HCT116 (cell line): ENCODE measurements at regions not wholly inside any gene's neighbourhood (a gene's known extent, or its start where the extent isn't known, plus 50 kb on each side); places are given as distances from the start of the nearest gene placed in this dataset.

Experiments used
- EZH2 ChIP-seq: fragments of 200-600 bp; sonication (generic); IDR thresholded peaks from 2 replicates; pipeline ENCODE4 v1.6.1; 2017; ENCODE audit warnings: antibody characterized with exemption, mixed run types
- POLR2A ChIP-seq: IDR thresholded peaks from 2 replicates; pipeline ENCODE4 v1.7.0; 2011; ENCODE audit warnings: borderline replicate concordance; ENCODE audit not compliant: insufficient read depth, insufficient read length; ENCODE audit errors: extremely low read depth
- POLR2AphosphoS5 ChIP-seq: IDR thresholded peaks from 2 replicates; pipeline ENCODE4 v1.6.1; 2011; ENCODE audit warnings: mild to moderate bottlenecking, low read depth, low read length, moderate library complexity
- RAD21 ChIP-seq: IDR thresholded peaks from 2 replicates; pipeline ENCODE4 v1.6.1; 2012; ENCODE audit warnings: low read depth, mild to moderate bottlenecking
- TF ChIP-seq, protein P1 (sequence below), 3 experiments: fragments of 200-600 bp in 1 of 3; sonication (generic) in 1 of 3; IDR thresholded peaks in 2 of 3; conservative IDR thresholded peaks in 1 of 3; 2 replicates each; pipeline ENCODE4 v1.5.1; 2012 to 2017; ENCODE audit warnings: low read depth in 2 of 3, low read length in 2 of 3, antibody characterized with exemption in 1 of 3, borderline replicate concordance in 1 of 3, control low read depth in 1 of 3, mild to moderate bottlenecking in 1 of 3, mixed read lengths in 1 of 3, mixed run types in 1 of 3, moderate library complexity in 1 of 3; ENCODE audit not compliant: insufficient read depth in 1 of 3
- TF ChIP-seq, protein P2 (sequence below): IDR thresholded peaks from 2 replicates; pipeline ENCODE4 v1.6.1; 2011; ENCODE audit warnings: mild to moderate bottlenecking, low read length, moderate library complexity; ENCODE audit not compliant: insufficient replicate concordance; ENCODE audit errors: extremely low read depth

DNA sequence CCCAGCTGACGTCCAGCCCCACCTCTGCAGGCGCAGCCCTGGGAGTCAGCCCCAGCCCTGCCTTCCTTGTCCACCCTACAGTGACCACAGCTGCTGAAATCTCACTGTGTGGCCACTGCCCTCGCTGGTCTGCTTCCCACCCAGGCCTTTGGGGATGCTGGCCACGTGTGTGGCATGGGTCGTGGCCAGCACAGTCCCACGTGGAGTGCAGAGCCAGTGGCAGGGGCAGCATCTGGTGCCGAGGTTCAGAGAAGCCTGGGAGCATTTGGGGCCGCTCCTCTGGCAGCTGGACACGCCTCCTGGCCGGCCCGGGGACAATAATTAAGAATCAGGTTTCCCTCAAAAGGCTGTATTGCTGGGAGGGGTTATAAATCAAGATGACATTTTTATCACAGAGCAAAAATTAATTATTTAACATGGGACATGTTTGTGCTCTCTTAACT is 92.1 kb downstream of the HMX1 start:
- TF ChIP-seq, protein P1, sequence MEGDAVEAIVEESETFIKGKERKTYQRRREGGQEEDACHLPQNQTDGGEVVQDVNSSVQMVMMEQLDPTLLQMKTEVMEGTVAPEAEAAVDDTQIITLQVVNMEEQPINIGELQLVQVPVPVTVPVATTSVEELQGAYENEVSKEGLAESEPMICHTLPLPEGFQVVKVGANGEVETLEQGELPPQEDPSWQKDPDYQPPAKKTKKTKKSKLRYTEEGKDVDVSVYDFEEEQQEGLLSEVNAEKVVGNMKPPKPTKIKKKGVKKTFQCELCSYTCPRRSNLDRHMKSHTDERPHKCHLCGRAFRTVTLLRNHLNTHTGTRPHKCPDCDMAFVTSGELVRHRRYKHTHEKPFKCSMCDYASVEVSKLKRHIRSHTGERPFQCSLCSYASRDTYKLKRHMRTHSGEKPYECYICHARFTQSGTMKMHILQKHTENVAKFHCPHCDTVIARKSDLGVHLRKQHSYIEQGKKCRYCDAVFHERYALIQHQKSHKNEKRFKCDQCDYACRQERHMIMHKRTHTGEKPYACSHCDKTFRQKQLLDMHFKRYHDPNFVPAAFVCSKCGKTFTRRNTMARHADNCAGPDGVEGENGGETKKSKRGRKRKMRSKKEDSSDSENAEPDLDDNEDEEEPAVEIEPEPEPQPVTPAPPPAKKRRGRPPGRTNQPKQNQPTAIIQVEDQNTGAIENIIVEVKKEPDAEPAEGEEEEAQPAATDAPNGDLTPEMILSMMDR (IDR thresholded peaks at IDR 0.05 in 2 of 3, conservative IDR thresholded peaks at IDR 0.05 in 1 of 3; ENCODE audit: borderline replicate concordance in 1 of 3, insufficient read depth in 1 of 3, low read depth in 2 of 3, low read length in 2 of 3): no peak
- TF ChIP-seq, protein P2, sequence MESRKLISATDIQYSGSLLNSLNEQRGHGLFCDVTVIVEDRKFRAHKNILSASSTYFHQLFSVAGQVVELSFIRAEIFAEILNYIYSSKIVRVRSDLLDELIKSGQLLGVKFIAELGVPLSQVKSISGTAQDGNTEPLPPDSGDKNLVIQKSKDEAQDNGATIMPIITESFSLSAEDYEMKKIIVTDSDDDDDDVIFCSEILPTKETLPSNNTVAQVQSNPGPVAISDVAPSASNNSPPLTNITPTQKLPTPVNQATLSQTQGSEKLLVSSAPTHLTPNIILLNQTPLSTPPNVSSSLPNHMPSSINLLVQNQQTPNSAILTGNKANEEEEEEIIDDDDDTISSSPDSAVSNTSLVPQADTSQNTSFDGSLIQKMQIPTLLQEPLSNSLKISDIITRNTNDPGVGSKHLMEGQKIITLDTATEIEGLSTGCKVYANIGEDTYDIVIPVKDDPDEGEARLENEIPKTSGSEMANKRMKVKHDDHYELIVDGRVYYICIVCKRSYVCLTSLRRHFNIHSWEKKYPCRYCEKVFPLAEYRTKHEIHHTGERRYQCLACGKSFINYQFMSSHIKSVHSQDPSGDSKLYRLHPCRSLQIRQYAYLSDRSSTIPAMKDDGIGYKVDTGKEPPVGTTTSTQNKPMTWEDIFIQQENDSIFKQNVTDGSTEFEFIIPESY: no peak
- no peak for TF ChIP-seq RAD21
- TF ChIP-seq POLR2AphosphoS5: no peak
- TF ChIP-seq POLR2A: no peak
- TF ChIP-seq EZH2: no peak
